ENCODE measurements at regions not wholly inside any gene's neighbourhood (a gene's known extent, or its start where the extent isn't known, plus 50 kb on each side); places are given as distances from the start of the nearest gene placed in this dataset.

GRCh38 chrY:7464742-7465141 lies 553.2 kb upstream of the AMELY start:
- DNase-seq (ENCODE audit: low read depth, low spot score), result no peak

GRCh38 chrY:7463711-7464110 lies 552.2 kb upstream of the AMELY start:
- no peak for DNase-seq (ENCODE audit: low read depth, low spot score)

GRCh38 chrY:7463196-7463595 lies 551.6 kb upstream of the AMELY start:
- DNase-seq (ENCODE audit: low read depth, low spot score), result no peak

- DNase-seq (ENCODE audit: low read depth, low spot score), result no peak
These were observed 551.1 kb upstream of the AMELY start for GRCh38 chrY:7462657-7463056.

GRCh38 chrY:7461873-7462525 lies 550.4 kb upstream of the AMELY start:
- DNase-seq (ENCODE audit: low read depth, low spot score), result no peak

GRCh38 chrY:7459802-7460201 lies 548.2 kb upstream of the AMELY start:
- no peak for DNase-seq (ENCODE audit: low read depth, low spot score)

- DNase-seq (ENCODE audit: low read depth, low spot score), result no peak
These were observed 546.9 kb upstream of the AMELY start for GRCh38 chrY:7458301-7459078.

- no peak for DNase-seq (ENCODE audit: low read depth, low spot score)
These were observed 545.9 kb upstream of the AMELY start for GRCh38 chrY:7457286-7458015.

- no peak for DNase-seq (ENCODE audit: low read depth, low spot score)
These were observed 544.1 kb upstream of the AMELY start for GRCh38 chrY:7455626-7456025.

GRCh38 chrY:7453336-7453735 lies 541.8 kb upstream of the AMELY start:
- no peak for DNase-seq (ENCODE audit: low read depth, low spot score)

- no peak for DNase-seq (ENCODE audit: low read depth, low spot score)
These were observed 540.7 kb upstream of the AMELY start for GRCh38 chrY:7452246-7452645.

GRCh38 chrY:7449860-7450259 lies 538.3 kb upstream of the AMELY start:
- DNase-seq (ENCODE audit: low read depth, low spot score), result no peak

- DNase-seq (ENCODE audit: low read depth, low spot score), result no peak
These were observed 537.1 kb upstream of the AMELY start for GRCh38 chrY:7448687-7449086.

GRCh38 chrY:7447881-7448516 lies 536.4 kb upstream of the AMELY start:
- no peak for DNase-seq (ENCODE audit: low read depth, low spot score)

- DNase-seq (ENCODE audit: low read depth, low spot score), result no peak
These were observed 532.6 kb upstream of the AMELY start for GRCh38 chrY:7444141-7444540.

GRCh38 chrY:7440796-7441530 lies 529.4 kb upstream of the AMELY start:
- DNase-seq (ENCODE audit: low read depth, low spot score), result no peak

- DNase-seq (ENCODE audit: low read depth, low spot score), result no peak
These were observed 525.5 kb upstream of the AMELY start for GRCh38 chrY:7437086-7437485.

GRCh38 chrY:7433817-7434809 lies 522.6 kb upstream of the AMELY start:
- no peak for DNase-seq (ENCODE audit: low read depth, low spot score)

GRCh38 chrY:7419165-7419564 lies 507.6 kb upstream of the AMELY start:
- DNase-seq (ENCODE audit: low read depth, low spot score), result no peak

- no peak for DNase-seq (ENCODE audit: low read depth, low spot score)
These were observed 506.4 kb upstream of the AMELY start for GRCh38 chrY:7417946-7418345.

Measured in astrocyte of the hippocampus (primary cell).